RKO (cell line): ENCODE measurements at regions not wholly inside any gene's neighbourhood (a gene's known extent, or its start where the extent isn't known, plus 50 kb on each side); places are given as distances from the start of the nearest gene placed in this dataset.

Experiments used
- DNase-seq: peaks from one replicate; pipeline ENCODE4 v3.0.0-alpha.2; 2016; ENCODE audit warnings: low spot score

- DNase-seq: no peak
Measured at GRCh38 chr2:22600156-22600555, 784.8 kb upstream of the KLHL29 start.

GRCh38 chr2:22600999-22601398 is 784.0 kb upstream of the KLHL29 start:
- DNase-seq: no peak

- no peak for DNase-seq
Measured at GRCh38 chr2:22604136-22604535, 780.8 kb upstream of the KLHL29 start.

- DNase-seq: no peak
Measured at GRCh38 chr2:22616031-22616430, 768.9 kb upstream of the KLHL29 start.

- no peak for DNase-seq
Measured at GRCh38 chr2:22623620-22624019, 761.4 kb upstream of the KLHL29 start.

GRCh38 chr2:22626621-22627020 is 758.4 kb upstream of the KLHL29 start:
- DNase-seq: peak; percentile 1

GRCh38 chr2:22628221-22628620 is 756.8 kb upstream of the KLHL29 start:
- DNase-seq: no peak

- no peak for DNase-seq
Measured at GRCh38 chr2:22628906-22629305, 756.1 kb upstream of the KLHL29 start.

GRCh38 chr2:22634167-22634566 is 750.8 kb upstream of the KLHL29 start:
- DNase-seq: no peak

GRCh38 chr2:22656426-22656825 is 728.6 kb upstream of the KLHL29 start:
- no peak for DNase-seq

- DNase-seq: no peak
Measured at GRCh38 chr2:22673529-22673928, 711.5 kb upstream of the KLHL29 start.

- no peak for DNase-seq
Measured at GRCh38 chr2:22683914-22684313, 701.1 kb upstream of the KLHL29 start.

GRCh38 chr2:22690096-22690495 is 694.9 kb upstream of the KLHL29 start:
- no peak for DNase-seq

GRCh38 chr2:22691666-22692065 is 693.3 kb upstream of the KLHL29 start:
- DNase-seq: no peak

- no peak for DNase-seq
Measured at GRCh38 chr2:22692746-22693145, 692.2 kb upstream of the KLHL29 start.

- no peak for DNase-seq
Measured at GRCh38 chr2:22694300-22694699, 690.7 kb upstream of the KLHL29 start.

GRCh38 chr2:22694856-22695255 is 690.1 kb upstream of the KLHL29 start:
- no peak for DNase-seq

- no peak for DNase-seq
Measured at GRCh38 chr2:22697054-22697788, 687.8 kb upstream of the KLHL29 start.

- no peak for DNase-seq
Measured at GRCh38 chr2:22701561-22702160, 683.3 kb upstream of the KLHL29 start.

- no peak for DNase-seq
Measured at GRCh38 chr2:22703286-22703920, 681.6 kb upstream of the KLHL29 start.

GRCh38 chr2:22719396-22719795 is 665.6 kb upstream of the KLHL29 start:
- no peak for DNase-seq

- DNase-seq: no peak
Measured at GRCh38 chr2:22729466-22729865, 655.5 kb upstream of the KLHL29 start.

GRCh38 chr2:22734373-22735045 is 650.5 kb upstream of the KLHL29 start:
- DNase-seq: no peak
